HL-60 (cell line): ENCODE measurements at regions not wholly inside any gene's neighbourhood (a gene's known extent, or its start where the extent isn't known, plus 50 kb on each side); places are given as distances from the start of the nearest gene placed in this dataset.

Experiments used
- DNase-seq, 2 experiments: peaks; one replicate each; pipeline ENCODE4 v3.0.0-alpha.2; 2010 to 2020; ENCODE audit warnings: low read depth in 1 of 2, low spot score in 1 of 2
- H3K27ac ChIP-seq: fragments of 250-450 bp; sonication (Bioruptor Pico); replicated peaks from 2 replicates; pipeline ENCODE4 v1.5.1; 2020; ENCODE audit warnings: mild to moderate bottlenecking, moderate library complexity
- H3K27me3 ChIP-seq: fragments of 250-450 bp; sonication (Bioruptor Pico); 2 replicates; pipeline ENCODE4 v1.5.1; 2021; ENCODE audit warnings: mild to moderate bottlenecking, moderate library complexity; ENCODE audit not compliant: insufficient read depth, poor library complexity, severe bottlenecking
- H3K4me3 ChIP-seq: replicated peaks from 2 replicates; pipeline ENCODE4 v1.5.1; 2011; ENCODE audit warnings: mild to moderate bottlenecking, control low read depth, low read length; ENCODE audit not compliant: insufficient read depth
- CTCF ChIP-seq: IDR thresholded peaks from one replicate; pipeline ENCODE4 v1.5.1; 2011; ENCODE audit warnings: low read length, control low read depth, inconsistent platforms; ENCODE audit not compliant: insufficient read depth
- GABPA ChIP-seq: IDR thresholded peaks from 2 replicates; pipeline ENCODE4 v1.6.1; 2012; ENCODE audit warnings: low read depth
- POLR2AphosphoS5 ChIP-seq: IDR thresholded peaks from 2 replicates; pipeline ENCODE4 v1.6.1; 2012; ENCODE audit warnings: low read depth
- REST ChIP-seq: IDR thresholded peaks from 2 replicates; pipeline ENCODE4 v1.6.1; 2012; ENCODE audit warnings: low read depth; ENCODE audit not compliant: insufficient replicate concordance
- SPI1 ChIP-seq: IDR thresholded peaks from 2 replicates; pipeline ENCODE4 v1.6.1; 2012; ENCODE audit warnings: low read depth, mild to moderate bottlenecking, borderline replicate concordance

GRCh38 chr1:5744911-5745799 lies 247.1 kb downstream of the NPHP4 start:
- no peak for DNase-seq
- TF ChIP-seq POLR2AphosphoS5 (no peak), CTCF (no peak), REST (no peak), SPI1 (no peak), GABPA (no peak)
- H3K27ac ChIP-seq: no peak overlapping the region
- H3K4me3 ChIP-seq: no peak overlapping the region
- no peaks in the 10 kb centered on the region for H3K27me3 ChIP-seq

GRCh38 chr1:5744341-5744740 lies 247.9 kb downstream of the NPHP4 start:
- Histone ChIP-seq H3K27me3 (no peaks in the 10 kb centered on the region), H3K4me3 (no peak overlapping the region)
- TF ChIP-seq CTCF (no peak), GABPA (no peak), REST (no peak), POLR2AphosphoS5 (no peak), SPI1 (no peak)

GRCh38 chr1:5743435-5744095 lies 248.7 kb downstream of the NPHP4 start:
- Histone ChIP-seq H3K27me3 (no peaks in the 10 kb centered on the region), H3K27ac (no peak overlapping the region), H3K4me3 (no peak overlapping the region)
- TF ChIP-seq CTCF (no peak), SPI1 (no peak), GABPA (no peak), POLR2AphosphoS5 (no peak), REST (no peak)
- no peak for DNase-seq

More at GRCh38 chr1:5744341-5744740, 247.9 kb downstream of the NPHP4 start:
- DNase-seq: no peak
- no peak overlapping the region for H3K27ac ChIP-seq
